Esophagus muscularis mucosa (tissue), 4 donors: ENCODE measurements at regions not wholly inside any gene's neighbourhood (a gene's known extent, or its start where the extent isn't known, plus 50 kb on each side); places are given as distances from the start of the nearest gene placed in this dataset.

Experiments
- DNase-seq: peaks from one replicate; pipeline ENCODE4 v3.0.0-alpha.2; 2017; ENCODE audit errors: extremely low spot score
- H3K27ac ChIP-seq, 4 donors: fragments of 200-600 bp; sonication (generic); replicated peaks in 1 of 4; 1 replicate in 3 of 4; 2 replicates in 1 of 4; pipeline ENCODE4 v1.5.1; 2016 to 2019; ENCODE audit warnings: mild to moderate bottlenecking in 1 of 4
- H3K27me3 ChIP-seq, 4 donors: fragments of 200-600 bp; sonication (generic); one replicate each; pipeline versions ENCODE4 v1.5.1 to v1.6.0; 2016 to 2019
- H3K36me3 ChIP-seq, 4 donors: fragments of 200-600 bp; sonication (generic); one replicate each; pipeline ENCODE4 v1.5.1; 2016 to 2019
- H3K4me1 ChIP-seq, 4 donors: fragments of 200-600 bp; sonication (generic); one replicate each; pipeline ENCODE4 v1.5.1; 2016 to 2019
- H3K4me3 ChIP-seq, 4 donors: fragments of 200-600 bp; sonication (generic); 1 replicate in 2 of 4; 2 replicates in 2 of 4; pipeline ENCODE4 v1.5.1; 2016 to 2019; ENCODE audit warnings: mild to moderate bottlenecking in 4 of 4, moderate library complexity in 1 of 4
- H3K9me3 ChIP-seq, 4 donors: fragments of 200-600 bp; sonication (generic); 1 replicate in 3 of 4; 2 replicates in 1 of 4; pipeline ENCODE4 v1.5.1; 2016 to 2019
- EP300 ChIP-seq: sonication (generic); formaldehyde crosslinking; IDR thresholded peaks from one replicate; pipeline ENCODE4 v1.6.1; 2017; ENCODE audit warnings: antibody characterized with exemption
- POLR2A ChIP-seq: fragments of 450-650 bp; IDR thresholded peaks from one replicate; pipeline ENCODE4 v1.6.1; 2017; ENCODE audit warnings: antibody characterized with exemption, moderate library complexity, mild to moderate bottlenecking, low read depth
- POLR2AphosphoS5 ChIP-seq, 2 donors: sonication (generic); formaldehyde crosslinking; IDR thresholded peaks; one replicate each; pipeline ENCODE4 v1.6.1; 2017; ENCODE audit warnings: antibody characterized with exemption in 2 of 2
- WGBS: methylation state at CpG from one replicate; pipeline ENCODE4 v1.1.5; 2018; 5-methylcytosine and 5-hydroxymethylcytosine counted together
- intact Hi-C: fragments of 100-400 bp; cut with DNase I; formaldehyde crosslinking; loops from one replicate; pipeline ENCODE4 v1.15.1; 2023
- TF ChIP-seq, protein P1 (sequence below), 3 experiments: fragments of 200-600 bp in 2 of 3; fragments of 450-650 bp in 1 of 3; sonication (generic) in 2 of 3; IDR thresholded peaks; one replicate each; pipeline ENCODE4 v1.5.1; 2017 to 2019; ENCODE audit warnings: antibody characterized with exemption in 3 of 3, mild to moderate bottlenecking in 2 of 3, moderate library complexity in 1 of 3

DNA sequence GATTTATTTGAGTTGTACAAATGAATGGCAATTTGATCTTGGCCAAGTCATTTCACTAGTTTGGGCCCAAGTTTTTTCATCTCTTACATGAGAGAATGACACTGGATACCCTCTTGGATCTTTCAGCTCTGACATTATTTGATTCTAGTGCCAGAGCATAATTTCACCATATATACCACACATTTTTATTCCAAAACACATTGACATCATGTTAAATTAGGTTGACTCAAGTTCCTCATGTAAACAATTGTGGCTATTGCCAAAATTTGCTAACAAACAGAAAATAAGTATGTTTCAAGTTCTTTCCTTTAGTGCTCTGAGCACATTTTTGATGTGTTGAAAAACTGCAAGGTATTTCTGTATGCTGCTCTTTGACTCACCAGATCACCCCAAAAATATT is 375.8 kb downstream of the ZNF608 start:
- intact Hi-C loops = no loop called here
- TF ChIP-seq POLR2AphosphoS5 (IDR thresholded peaks at IDR 0.05) (no peak), EP300 (no peak), POLR2A (no peak)
- TF ChIP-seq, protein P1, sequence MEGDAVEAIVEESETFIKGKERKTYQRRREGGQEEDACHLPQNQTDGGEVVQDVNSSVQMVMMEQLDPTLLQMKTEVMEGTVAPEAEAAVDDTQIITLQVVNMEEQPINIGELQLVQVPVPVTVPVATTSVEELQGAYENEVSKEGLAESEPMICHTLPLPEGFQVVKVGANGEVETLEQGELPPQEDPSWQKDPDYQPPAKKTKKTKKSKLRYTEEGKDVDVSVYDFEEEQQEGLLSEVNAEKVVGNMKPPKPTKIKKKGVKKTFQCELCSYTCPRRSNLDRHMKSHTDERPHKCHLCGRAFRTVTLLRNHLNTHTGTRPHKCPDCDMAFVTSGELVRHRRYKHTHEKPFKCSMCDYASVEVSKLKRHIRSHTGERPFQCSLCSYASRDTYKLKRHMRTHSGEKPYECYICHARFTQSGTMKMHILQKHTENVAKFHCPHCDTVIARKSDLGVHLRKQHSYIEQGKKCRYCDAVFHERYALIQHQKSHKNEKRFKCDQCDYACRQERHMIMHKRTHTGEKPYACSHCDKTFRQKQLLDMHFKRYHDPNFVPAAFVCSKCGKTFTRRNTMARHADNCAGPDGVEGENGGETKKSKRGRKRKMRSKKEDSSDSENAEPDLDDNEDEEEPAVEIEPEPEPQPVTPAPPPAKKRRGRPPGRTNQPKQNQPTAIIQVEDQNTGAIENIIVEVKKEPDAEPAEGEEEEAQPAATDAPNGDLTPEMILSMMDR (IDR thresholded peaks at IDR 0.05) = no peak
- Histone ChIP-seq H3K4me3 (no peak overlapping the region), H3K4me1 (peaks cover 4 to 17% (median 14%) of the 10 kb centered on the region in 4 donors), H3K27me3 (no peaks in the 10 kb centered on the region), H3K36me3 (no peaks in the 10 kb centered on the region), H3K27ac (no peak overlapping the region), H3K9me3 (peaks cover 0 to 6% (median 0%) of the 10 kb centered on the region in 4 donors)
- DNase-seq = no peak

DNA sequence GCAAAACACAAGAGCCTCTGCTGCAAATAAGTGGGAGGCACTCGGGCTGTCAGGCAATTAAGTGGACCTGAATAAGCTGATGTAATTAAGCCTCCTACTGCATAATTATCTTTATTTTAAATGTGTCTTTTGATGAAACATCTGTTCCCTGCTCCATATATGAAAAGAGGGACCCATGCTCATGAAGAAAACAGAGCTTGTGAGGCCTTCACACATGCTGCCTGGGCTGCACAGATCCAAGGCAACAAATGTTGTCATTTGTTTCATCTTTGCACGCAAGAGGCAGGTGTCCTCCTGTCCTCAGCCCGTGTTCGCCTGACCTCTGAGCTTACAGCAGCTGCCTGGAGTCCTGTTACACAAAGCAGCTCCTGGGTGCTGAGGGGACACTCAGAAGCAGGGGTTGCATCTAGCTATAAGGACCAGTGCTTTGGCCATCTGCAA is 381.1 kb downstream of the ZNF608 start:
- 75% methylated on average over 4 of the region's 4 CpGs for WGBS
- TF ChIP-seq, protein P1 (IDR thresholded peaks at IDR 0.05) = no peak
- no peak for TF ChIP-seq POLR2A
- TF ChIP-seq EP300 = no peak
- TF ChIP-seq POLR2AphosphoS5 (IDR thresholded peaks at IDR 0.05) = no peak
- Histone ChIP-seq H3K27me3 (no peaks in the 10 kb centered on the region), H3K36me3 (no peaks in the 10 kb centered on the region), H3K27ac (no peak overlapping the region), H3K4me1 (no peaks in the 10 kb centered on the region), H3K4me3 (no peak overlapping the region), H3K9me3 (peaks cover 0 to 4% (median 0%) of the 10 kb centered on the region in 4 donors)
- intact Hi-C loops = no loop called here
- no peak for DNase-seq

DNA sequence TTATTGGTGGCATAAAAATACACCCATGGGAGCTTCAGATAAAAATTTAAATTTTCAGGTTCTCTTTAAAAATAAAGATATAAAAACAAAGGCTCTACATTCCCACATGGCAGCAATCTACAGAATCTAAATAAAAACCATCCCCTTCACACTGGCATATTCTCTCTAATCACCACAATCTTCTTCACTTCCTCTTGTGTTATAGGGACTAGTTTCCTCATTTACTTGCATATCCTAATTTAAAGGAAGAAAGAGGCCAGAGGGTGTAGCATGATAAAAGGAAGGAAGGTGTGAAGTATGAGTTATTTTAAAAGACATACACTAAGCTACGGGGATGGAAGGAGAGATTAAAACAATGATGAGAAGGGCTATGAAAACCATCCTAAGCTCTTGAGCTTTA is 390.5 kb downstream of the ZNF608 start:
- Histone ChIP-seq H3K9me3 (no peaks in the 10 kb centered on the region), H3K4me1 (no peaks in the 10 kb centered on the region), H3K4me3 (no peak overlapping the region), H3K36me3 (no peaks in the 10 kb centered on the region), H3K27ac (no peak overlapping the region), H3K27me3 (no peaks in the 10 kb centered on the region)
- WGBS = 69% methylated on average over 1 of the region's 1 CpG
- no peak for DNase-seq
- TF ChIP-seq EP300 (no peak), POLR2A (no peak), POLR2AphosphoS5 (IDR thresholded peaks at IDR 0.05) (no peak)
- TF ChIP-seq, protein P1 (IDR thresholded peaks at IDR 0.05) = no peak
- intact Hi-C loops = no loop called here

DNA sequence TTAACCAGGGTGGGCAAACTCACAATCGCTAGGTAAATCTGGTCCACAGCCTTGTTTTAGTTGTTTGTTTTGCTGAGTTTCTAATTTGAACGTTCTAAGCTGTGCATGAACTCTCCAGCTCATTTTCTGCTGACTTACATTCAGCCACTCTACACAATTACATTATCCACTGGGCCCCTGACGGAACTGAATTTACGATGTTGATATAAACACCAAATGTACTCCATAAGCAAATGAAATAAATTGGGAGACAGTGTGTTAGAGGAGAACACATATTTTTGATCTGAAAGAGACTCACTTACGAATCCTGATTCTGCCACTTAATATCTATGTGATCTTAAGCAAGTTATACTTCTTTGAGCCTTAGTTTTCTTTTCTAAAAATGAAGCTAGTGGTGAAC is 393.4 kb downstream of the ZNF608 start:
- WGBS = 93% methylated on average over 5 of the region's 5 CpGs
- no peak overlapping the region for H3K4me3 ChIP-seq
- no peak for DNase-seq
- TF ChIP-seq POLR2AphosphoS5 (IDR thresholded peaks at IDR 0.05) (no peak), POLR2A (no peak), EP300 (no peak)
- TF ChIP-seq, protein P1 (IDR thresholded peaks at IDR 0.05) = no peak
- H3K27me3 ChIP-seq = no peaks in the 10 kb centered on the region
- intact Hi-C loops = no loop called here
- no peak overlapping the region for H3K27ac ChIP-seq
- H3K36me3 ChIP-seq = no peaks in the 10 kb centered on the region
- no peaks in the 10 kb centered on the region for H3K9me3 ChIP-seq
- no peaks in the 10 kb centered on the region for H3K4me1 ChIP-seq

DNA sequence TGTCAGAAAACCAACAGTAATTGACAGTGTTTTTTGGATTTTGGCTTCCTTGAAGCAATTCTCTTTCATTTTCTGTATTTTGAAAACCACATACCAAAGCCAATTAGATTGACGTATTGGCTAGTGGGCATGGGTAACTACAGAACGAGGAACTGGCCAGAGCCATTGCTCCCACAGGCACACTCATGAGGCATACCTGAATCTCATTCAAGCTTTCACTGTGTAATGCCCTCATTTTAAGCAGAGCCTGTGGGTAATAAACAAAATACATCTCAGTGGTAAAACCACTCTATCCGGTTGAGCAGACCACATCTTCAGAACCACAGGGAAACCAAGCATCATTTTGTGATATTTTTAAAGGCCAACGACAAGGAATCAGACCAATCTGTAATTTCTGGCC is 394.1 kb downstream of the ZNF608 start:
- Histone ChIP-seq H3K27ac (no peak overlapping the region), H3K9me3 (no peaks in the 10 kb centered on the region), H3K27me3 (no peaks in the 10 kb centered on the region), H3K4me1 (no peaks in the 10 kb centered on the region), H3K4me3 (no peak overlapping the region), H3K36me3 (no peaks in the 10 kb centered on the region)
- TF ChIP-seq POLR2A = no peak
- WGBS = 74% methylated on average over 4 of the region's 4 CpGs
- intact Hi-C loops = no loop called here
- DNase-seq = no peak
